Neural progenitor cell (in vitro differentiated cells): ENCODE measurements at regions not wholly inside any gene's neighbourhood (a gene's known extent, or its start where the extent isn't known, plus 50 kb on each side); places are given as distances from the start of the nearest gene placed in this dataset.

ENCODE experiments used
- DNase-seq: peaks from one replicate; pipeline ENCODE4 v3.0.0-alpha.2; 2016; ENCODE audit warnings: low spot score
- H2AFZ ChIP-seq: fragments of 200-600 bp; sonication (generic); replicated peaks from 2 replicates; pipeline ENCODE4 v1.6.1; 2016; ENCODE audit warnings: antibody characterized with exemption
- H3F3A ChIP-seq: fragments of 200-600 bp; sonication (generic); 2 replicates; pipeline ENCODE4 v1.6.1; 2016; ENCODE audit warnings: antibody characterized with exemption, low read depth
- H3K27ac ChIP-seq: fragments of 200-600 bp; sonication (generic); 2 replicates; pipeline ENCODE4 v1.5.1; 2016; ENCODE audit warnings: mild to moderate bottlenecking
- H3K27me3 ChIP-seq: fragments of 200-600 bp; sonication (generic); 2 replicates; pipeline ENCODE4 v1.6.1; 2016; ENCODE audit warnings: mild to moderate bottlenecking, moderate library complexity
- H3K36me3 ChIP-seq: fragments of 200-600 bp; sonication (generic); 2 replicates; pipeline ENCODE4 v1.5.1; 2016
- H3K4me1 ChIP-seq: fragments of 200-600 bp; sonication (generic); 2 replicates; pipeline ENCODE4 v1.6.1; 2016; ENCODE audit warnings: mixed run types
- H3K4me2 ChIP-seq: fragments of 200-600 bp; sonication (generic); 2 replicates; pipeline ENCODE4 v1.6.1; 2016
- H3K4me3 ChIP-seq: fragments of 200-600 bp; sonication (generic); 2 replicates; pipeline ENCODE4 v1.5.1; 2016
- H3K79me2 ChIP-seq: fragments of 200-600 bp; sonication (generic); 2 replicates; pipeline ENCODE4 v1.6.1; 2016; ENCODE audit warnings: low read depth
- H3K9ac ChIP-seq: fragments of 200-600 bp; sonication (generic); 2 replicates; pipeline ENCODE4 v1.6.1; 2016
- H3K9me3 ChIP-seq: fragments of 200-600 bp; sonication (generic); 2 replicates; pipeline ENCODE4 v1.5.1; 2016; ENCODE audit warnings: low read depth
- H4K20me1 ChIP-seq: fragments of 200-600 bp; sonication (generic); 2 replicates; pipeline ENCODE4 v1.6.1; 2016; ENCODE audit warnings: low read depth
- H3K27ac Mint-ChIP-seq: 3 replicates; pipeline ENCODE4 v1.8.0; 2021; ENCODE audit warnings: mixed read lengths
- H3K27me3 Mint-ChIP-seq: 2 replicates; pipeline ENCODE4 v1.8.0; 2022; ENCODE audit warnings: low read depth, mild to moderate bottlenecking, inconsistent platforms, moderate library complexity, mixed read lengths; ENCODE audit not compliant: insufficient read depth
- H3K36me3 Mint-ChIP-seq: 3 replicates; pipeline ENCODE4 v1.8.0; 2021; ENCODE audit warnings: mixed read lengths
- H3K4me1 Mint-ChIP-seq: 3 replicates; pipeline ENCODE4 v1.8.0; 2021; ENCODE audit warnings: mixed read lengths
- H3K4me3 Mint-ChIP-seq: 3 replicates; pipeline ENCODE4 v1.8.0; 2021; ENCODE audit warnings: mild to moderate bottlenecking, moderate library complexity, mixed read lengths
- H3K9me3 Mint-ChIP-seq: 3 replicates; pipeline ENCODE4 v1.8.0; 2020; ENCODE audit warnings: mixed read lengths
- CTCF ChIP-seq: fragments of 200-600 bp; sonication (generic); IDR thresholded peaks from 2 replicates; pipeline ENCODE4 v1.5.1; 2017; ENCODE audit warnings: antibody characterized with exemption, mild to moderate bottlenecking
- EZH2 ChIP-seq: fragments of 200-600 bp; sonication (generic); IDR thresholded peaks from 2 replicates; pipeline ENCODE4 v1.6.1; 2017; ENCODE audit warnings: antibody characterized with exemption, mild to moderate bottlenecking, moderate library complexity
- EZH2phosphoT487 ChIP-seq: fragments of 200-600 bp; sonication (generic); IDR thresholded peaks from 2 replicates; pipeline ENCODE4 v1.6.1; 2017; ENCODE audit warnings: antibody characterized with exemption

- Histone ChIP-seq H4K20me1 (no peaks in the 10 kb centered on the region), H3K27ac (no peak overlapping the region), H3K9me3 (no peaks in the 10 kb centered on the region), H2AFZ (no peak overlapping the region), H3F3A (no peaks in the 10 kb centered on the region), H3K4me1 (peaks cover 19% of the 10 kb centered on the region), H3K27me3 (no peaks in the 10 kb centered on the region), H3K79me2 (no peaks in the 10 kb centered on the region), H3K4me2 (no peak overlapping the region), H3K9ac (no peak overlapping the region), H3K36me3 (no peaks in the 10 kb centered on the region), H3K4me3 (no peak overlapping the region)
- Mint-ChIP-seq H3K27me3 (peaks cover 2% of the 10 kb centered on the region), H3K27ac (no peak overlapping the region), H3K36me3 (no peaks in the 10 kb centered on the region), H3K4me1 (peaks cover 19% of the 10 kb centered on the region), H3K4me3 (no peak overlapping the region), H3K9me3 (no peaks in the 10 kb centered on the region)
- TF ChIP-seq EZH2, result no peak
- no peak for TF ChIP-seq CTCF
- no peak for TF ChIP-seq EZH2phosphoT487
- DNase-seq, result no peak
Observed at GRCh38 chr15:79674124-79674465, 222.7 kb downstream of the MTHFS start.

GRCh38 chr15:79675982-79676381, 220.8 kb downstream of the MTHFS start:
- TF ChIP-seq CTCF, result no peak
- no peak for TF ChIP-seq EZH2phosphoT487
- no peak for TF ChIP-seq EZH2
- Histone ChIP-seq H3K9me3 (no peaks in the 10 kb centered on the region), H3K4me3 (no peak overlapping the region), H3K27ac (no peak overlapping the region), H3F3A (peaks cover 12% of the 10 kb centered on the region), H3K4me2 (no peak overlapping the region), H3K36me3 (no peaks in the 10 kb centered on the region), H3K27me3 (no peaks in the 10 kb centered on the region), H3K4me1 (peaks cover 35% of the 10 kb centered on the region), H2AFZ (no peak overlapping the region), H3K79me2 (no peaks in the 10 kb centered on the region), H4K20me1 (no peaks in the 10 kb centered on the region), H3K9ac (no peak overlapping the region)
- Mint-ChIP-seq H3K27me3 (peaks cover 5% of the 10 kb centered on the region), H3K27ac (no peak overlapping the region), H3K36me3 (no peaks in the 10 kb centered on the region), H3K4me1 (peaks cover 29% of the 10 kb centered on the region), H3K4me3 (no peak overlapping the region), H3K9me3 (no peaks in the 10 kb centered on the region)
- DNase-seq, result no peak

GRCh38 chr15:79676621-79677020, 220.2 kb downstream of the MTHFS start:
- Histone ChIP-seq H3K79me2 (no peaks in the 10 kb centered on the region), H3K27me3 (no peaks in the 10 kb centered on the region), H3K4me1 (peaks cover 41% of the 10 kb centered on the region), H3F3A (peaks cover 17% of the 10 kb centered on the region), H3K4me2 (no peak overlapping the region), H3K27ac (no peak overlapping the region), H3K9ac (no peak overlapping the region), H2AFZ (no peak overlapping the region), H3K36me3 (no peaks in the 10 kb centered on the region), H4K20me1 (no peaks in the 10 kb centered on the region), H3K9me3 (no peaks in the 10 kb centered on the region), H3K4me3 (no peak overlapping the region)
- no peaks in the 10 kb centered on the region for H3K9me3 Mint-ChIP-seq
- no peak for DNase-seq
- no peaks in the 10 kb centered on the region for H3K36me3 Mint-ChIP-seq
- peaks cover 31% of the 10 kb centered on the region for H3K4me1 Mint-ChIP-seq
- no peak overlapping the region for H3K27ac Mint-ChIP-seq
- peaks cover 5% of the 10 kb centered on the region for H3K27me3 Mint-ChIP-seq
- no peak overlapping the region for H3K4me3 Mint-ChIP-seq
- TF ChIP-seq CTCF (no peak), EZH2phosphoT487 (no peak), EZH2 (no peak)

- Mint-ChIP-seq H3K36me3 (no peaks in the 10 kb centered on the region), H3K4me1 (peaks cover 31% of the 10 kb centered on the region), H3K27me3 (peaks cover 5% of the 10 kb centered on the region), H3K4me3 (no peak overlapping the region), H3K27ac (no peak overlapping the region), H3K9me3 (no peaks in the 10 kb centered on the region)
- Histone ChIP-seq H3K4me2 (no peak overlapping the region), H3K9me3 (no peaks in the 10 kb centered on the region), H3K4me1 (peaks cover 42% of the 10 kb centered on the region), H3K79me2 (no peaks in the 10 kb centered on the region), H3K36me3 (no peaks in the 10 kb centered on the region), H3F3A (peaks cover 17% of the 10 kb centered on the region), H3K27ac (no peak overlapping the region), H3K27me3 (no peaks in the 10 kb centered on the region), H2AFZ (no peak overlapping the region), H3K4me3 (no peak overlapping the region), H4K20me1 (no peaks in the 10 kb centered on the region), H3K9ac (no peak overlapping the region)
- DNase-seq, result no peak
- TF ChIP-seq CTCF (no peak), EZH2phosphoT487 (no peak), EZH2 (no peak)
Observed at GRCh38 chr15:79677241-79677640, 219.6 kb downstream of the MTHFS start.
